NCI-H345 (cell line): ENCODE measurements at regions not wholly inside any gene's neighbourhood (a gene's known extent, or its start where the extent isn't known, plus 50 kb on each side); places are given as distances from the start of the nearest gene placed in this dataset.

Experiments used
- DNase-seq: peaks from one replicate; lab custom pipeline; 2025; lab: John Stamatoyannopoulos, UW

DNA sequence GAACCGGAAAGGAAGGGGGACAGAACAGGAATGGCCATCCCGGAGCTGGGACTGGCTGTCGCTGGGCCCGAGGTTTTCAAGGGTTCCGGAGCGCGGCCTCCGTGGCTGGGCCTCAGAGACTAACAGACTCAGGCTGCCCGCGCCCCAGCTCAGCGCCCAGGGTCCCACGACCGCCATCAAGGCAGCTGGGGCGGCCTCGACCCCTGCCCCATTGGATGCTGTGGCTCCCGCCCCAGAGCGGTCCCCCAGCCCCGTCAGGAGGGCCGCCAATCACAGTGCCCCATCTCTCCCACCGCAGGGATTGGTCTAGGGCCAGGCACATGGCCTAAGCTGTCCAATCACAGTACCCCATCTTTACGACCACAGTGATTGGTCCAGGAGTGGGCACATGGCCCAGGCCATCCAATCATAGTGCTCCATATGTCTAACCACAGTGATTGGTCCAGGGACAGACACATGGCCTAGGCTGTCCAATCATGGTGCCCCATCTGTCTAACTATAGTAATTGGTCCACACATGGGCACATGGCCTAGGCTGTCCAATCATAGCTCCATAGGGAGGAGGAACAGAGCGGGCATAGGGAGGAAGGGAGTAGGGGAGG, 105.3 kb upstream of the NKX1-1 start:
- DNase-seq = no peak

DNA sequence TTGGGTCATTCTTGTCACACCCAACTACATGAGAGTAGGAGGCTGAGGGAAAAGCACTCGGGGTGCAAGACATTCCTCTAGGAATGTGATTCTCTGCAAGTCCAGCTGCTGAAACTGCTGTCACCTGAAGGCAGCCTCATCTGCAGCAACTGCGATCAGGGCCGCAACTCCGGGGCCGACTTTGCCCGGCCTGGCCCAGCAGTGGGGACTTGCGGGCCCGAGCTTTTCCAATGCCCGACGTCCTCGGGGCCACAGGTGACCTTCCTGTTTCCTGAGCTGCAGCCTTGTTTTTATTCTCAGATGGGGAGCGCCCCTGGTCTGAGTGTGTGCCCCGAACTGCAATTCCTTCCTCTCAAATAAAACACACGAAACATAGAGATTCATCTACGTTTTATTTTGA, 104.7 kb upstream of the NKX1-1 start:
- DNase-seq = no peak

DNA sequence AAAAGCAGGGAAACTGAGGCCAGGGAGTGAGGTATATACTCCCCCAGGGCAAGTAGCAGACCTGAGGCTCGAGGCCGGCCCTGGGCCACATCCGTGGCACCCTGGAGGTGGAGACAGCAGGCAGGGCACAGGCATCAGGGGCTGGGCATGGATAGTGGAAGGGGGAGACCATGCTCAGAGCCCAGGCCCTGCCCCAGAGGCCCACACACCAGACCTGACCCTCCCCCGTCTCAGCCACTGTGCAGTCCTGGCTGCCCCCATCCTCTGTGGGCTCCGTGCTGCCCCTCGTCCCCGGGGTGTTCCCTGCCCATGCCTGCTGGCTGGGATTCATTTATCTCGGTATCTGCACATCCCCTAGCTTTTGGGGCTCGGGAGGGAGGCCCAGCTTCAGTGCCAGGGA, 103.1 kb upstream of the NKX1-1 start:
- no peak for DNase-seq

DNA sequence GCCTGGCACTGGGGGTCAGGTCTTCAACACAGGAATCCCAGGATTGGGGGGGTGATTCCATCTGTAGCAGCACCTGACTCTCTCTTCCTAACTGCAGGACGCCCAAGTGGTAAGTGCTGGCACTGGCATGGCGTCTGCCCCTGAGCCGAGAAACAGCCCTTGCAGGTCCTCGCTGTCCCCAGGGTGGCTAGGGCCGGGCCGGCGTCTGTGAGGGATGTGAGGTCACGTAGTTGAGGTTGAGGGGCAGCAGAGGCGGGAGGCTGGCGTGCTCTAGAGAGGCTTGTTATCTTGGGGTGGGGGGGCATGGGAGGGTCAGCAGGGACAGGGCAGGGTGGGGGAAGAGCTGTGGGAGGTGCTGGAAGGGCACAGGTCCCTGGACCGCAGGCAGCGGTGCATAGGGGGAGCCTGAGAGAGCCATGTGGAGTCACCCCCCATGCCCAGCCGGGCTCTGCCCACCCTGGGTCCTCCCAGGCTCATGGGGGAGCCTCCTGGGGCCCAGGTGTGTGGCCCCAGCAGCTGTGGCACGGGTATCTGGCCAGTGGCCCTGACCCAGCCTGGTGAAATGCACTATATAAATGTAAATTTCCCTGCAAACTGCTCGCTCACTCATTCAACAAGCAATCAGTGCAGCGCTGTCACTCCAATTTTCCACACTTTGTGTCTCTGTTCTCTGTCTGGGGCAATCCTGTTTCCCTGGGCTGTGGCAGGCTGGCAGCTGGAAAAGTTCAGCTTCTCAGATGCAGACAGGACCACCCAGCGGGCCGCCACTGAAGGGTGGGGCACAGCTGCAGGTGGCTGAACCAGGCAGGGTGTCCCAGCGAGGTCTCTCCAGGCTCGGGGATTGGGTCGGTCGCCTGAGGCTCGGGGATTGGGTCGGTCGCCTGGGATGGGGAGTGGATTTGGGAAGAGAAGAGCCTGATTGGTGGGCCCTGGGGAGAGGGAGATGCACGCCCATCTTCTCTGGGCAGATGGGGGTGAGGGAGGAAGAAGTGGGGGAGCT, 102.2 kb upstream of the NKX1-1 start:
- DNase-seq = no peak

DNA sequence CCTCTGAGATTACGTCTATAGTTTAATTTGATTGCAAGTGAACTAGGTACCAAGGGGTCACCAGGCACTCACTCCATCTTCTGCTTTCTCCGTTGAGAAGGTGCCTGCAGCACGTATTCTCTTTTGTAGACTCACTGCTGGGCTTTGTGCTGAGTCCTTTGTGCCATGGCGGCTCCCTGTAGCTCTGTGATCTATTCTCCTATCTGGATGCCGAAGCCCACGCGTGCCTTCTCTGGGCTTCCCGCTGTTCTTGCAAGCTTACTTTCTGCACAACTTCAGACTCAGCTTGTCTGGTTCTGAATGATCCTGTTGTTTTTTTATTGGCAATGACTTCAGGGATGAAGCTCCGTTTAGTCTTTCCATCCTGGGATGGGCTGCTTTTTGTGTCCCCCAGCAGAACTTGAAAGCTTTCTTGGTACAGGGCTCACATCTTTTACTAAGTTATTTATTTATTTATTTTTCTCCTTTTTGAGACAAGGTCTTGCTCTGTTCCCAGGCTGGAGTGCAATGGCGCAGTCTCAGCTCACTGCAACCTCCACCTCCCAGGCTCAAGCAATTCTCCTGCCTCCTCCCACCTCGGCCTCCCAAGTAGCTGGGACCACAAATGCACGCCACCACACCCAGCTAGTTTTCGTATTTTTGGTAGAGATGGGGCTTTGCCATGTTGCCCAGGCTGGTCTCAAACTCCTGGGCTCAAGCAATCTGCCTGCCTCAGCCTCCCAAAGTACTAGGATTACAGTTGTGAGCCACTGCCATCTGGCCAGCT, 100.9 kb upstream of the NKX1-1 start:
- DNase-seq = no peak

DNA sequence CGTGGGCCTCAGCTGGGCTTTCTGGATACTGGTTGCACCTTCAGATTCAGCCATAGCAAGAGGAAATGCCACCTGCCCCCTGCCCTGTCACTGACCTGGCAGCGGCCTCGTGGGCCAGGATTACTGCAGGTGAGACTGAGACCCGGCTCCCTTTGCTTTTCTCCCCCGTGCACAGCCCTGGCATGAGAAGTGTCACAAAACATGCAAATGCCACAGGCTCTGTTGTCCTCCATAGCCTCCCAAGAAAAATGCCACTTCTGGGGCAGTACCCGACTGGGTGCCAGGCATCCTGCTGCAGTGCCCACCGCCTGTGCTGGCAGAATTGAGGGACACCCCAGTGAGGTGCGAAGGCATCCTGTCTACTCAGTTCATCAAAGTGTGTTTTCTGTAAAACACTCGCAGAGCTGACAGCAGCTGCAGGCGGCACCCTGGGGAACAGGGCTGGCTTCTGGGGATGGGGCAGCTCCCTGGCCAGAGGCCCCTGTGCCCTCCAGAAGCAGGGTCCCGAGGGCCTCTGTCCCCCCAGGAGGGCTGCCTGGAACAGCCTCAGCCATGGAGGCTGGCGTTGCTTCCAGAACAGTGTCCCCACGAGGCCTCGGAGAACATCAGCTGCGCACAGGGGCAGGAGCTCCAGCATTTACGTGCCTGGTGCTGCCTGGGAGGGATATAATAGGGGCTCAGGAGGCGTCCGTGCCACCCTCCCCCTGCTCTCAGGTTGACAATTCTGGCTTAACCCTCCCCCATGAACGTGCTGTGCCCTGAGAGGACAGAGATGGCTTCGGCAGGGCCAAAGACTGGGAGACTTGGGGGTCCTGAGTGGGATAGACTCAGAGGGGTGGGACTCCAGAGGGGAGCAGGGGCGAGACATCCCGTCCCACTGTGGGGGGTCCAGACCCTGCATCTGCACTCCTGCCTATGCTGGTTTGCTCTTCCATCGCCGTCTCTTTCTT, 99.5 kb upstream of the NKX1-1 start:
- DNase-seq = no peak

DNA sequence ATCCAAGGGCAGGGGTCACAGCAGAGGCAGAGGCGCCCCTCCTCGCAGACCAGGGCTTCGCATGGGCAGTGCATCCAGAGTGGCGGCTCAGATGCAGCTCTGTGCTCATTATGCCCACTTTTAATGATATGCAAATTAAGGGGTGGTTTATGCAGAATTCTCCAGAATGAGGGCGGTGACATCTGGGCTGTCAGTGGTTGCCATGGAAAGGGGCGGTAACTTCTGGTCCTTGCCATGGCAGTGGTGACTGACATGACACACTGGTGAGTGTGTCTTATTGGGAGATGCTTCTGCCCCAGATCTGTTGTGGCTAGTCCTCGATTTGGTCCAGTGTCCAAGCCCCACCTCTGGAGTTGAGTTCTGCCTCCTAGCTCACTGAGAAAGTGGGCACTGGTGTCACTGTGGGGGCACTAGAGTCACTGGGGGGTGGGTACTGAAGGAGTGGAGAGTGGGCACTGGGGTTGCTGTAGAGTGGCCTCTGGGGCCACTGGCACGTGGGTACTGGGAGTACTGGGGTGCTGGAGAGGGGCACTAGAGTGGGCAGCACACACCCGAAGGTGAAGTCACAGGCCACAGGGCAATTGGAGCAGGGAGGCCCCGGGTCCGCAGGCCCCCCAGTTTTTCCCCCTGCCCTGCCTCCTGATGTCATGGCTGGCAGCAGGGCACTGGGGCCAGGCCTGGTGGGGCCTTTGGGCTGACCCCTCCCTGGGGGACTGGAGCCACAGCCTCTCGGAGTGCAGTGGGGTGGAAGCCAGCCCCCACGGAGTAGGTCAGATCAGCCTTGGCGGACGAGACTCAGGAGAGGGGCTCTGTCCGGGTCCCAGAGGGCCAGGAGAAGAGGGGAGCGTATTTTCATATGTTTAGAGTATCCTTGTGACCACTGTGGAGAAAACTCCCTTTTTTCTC, 98.6 kb upstream of the NKX1-1 start:
- DNase-seq = no peak

DNA sequence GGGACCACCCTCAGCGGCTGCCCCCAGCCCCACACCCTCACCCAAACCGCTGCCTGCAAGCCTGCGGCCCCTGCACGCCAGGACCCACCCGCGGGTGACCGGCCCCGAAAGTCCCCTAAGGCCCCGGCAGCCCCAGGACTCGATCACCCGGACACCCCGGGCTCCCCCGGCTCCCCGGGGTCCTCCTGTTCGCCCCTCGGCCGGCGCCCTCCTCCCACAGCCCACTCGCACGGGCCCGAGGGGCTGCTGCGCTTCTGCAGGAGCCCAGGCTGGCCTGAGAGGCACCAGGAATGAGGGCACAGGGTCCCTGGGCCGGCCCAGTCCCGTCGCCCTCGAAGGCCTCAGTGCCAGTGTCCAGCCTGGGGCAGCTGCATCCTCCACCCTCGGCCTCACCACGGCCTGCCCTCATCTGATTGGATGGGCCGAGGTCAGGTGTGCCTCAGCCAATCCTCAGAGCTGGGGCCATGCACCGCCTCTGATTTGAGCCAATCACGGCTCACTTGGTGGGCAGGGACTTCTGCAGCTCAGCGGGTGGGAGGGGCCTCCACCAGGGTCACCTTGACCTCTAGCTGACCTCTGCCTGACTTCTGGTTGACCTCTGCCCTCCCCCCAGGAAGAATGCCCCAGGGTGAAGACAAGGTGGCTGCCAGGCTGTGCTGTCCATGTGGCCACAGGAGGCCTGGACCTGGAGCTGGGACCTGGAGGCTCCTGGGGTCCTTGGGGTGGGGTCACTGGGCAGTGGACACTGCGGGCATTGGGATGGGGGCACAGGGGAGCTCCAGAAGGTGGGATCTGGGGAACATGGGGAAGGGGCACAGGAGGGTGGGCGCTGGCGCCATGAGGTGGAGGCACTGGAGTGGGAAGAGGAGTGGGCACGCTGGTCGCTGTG, 97.6 kb upstream of the NKX1-1 start:
- DNase-seq = no peak

DNA sequence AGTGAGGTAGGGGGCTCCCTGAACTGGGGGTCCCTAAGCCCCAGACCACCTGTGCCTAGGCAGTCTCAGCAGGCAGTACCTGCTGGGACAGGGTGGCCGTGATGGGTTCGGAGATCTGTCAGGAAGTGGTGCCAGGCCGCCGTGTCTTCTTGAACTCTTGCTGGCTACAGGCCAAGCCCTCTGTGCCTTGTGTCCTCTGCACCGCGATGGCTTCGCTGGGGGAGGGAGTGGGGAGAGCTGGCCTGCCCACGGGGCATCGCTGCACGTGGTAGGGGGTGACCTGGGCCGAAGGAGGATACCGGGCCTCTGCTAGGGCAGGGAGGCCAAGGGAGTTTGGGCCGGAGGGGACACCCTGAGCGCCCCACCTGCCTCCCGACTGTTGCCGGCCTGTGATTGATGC, 96.7 kb upstream of the NKX1-1 start:
- DNase-seq = no peak

DNA sequence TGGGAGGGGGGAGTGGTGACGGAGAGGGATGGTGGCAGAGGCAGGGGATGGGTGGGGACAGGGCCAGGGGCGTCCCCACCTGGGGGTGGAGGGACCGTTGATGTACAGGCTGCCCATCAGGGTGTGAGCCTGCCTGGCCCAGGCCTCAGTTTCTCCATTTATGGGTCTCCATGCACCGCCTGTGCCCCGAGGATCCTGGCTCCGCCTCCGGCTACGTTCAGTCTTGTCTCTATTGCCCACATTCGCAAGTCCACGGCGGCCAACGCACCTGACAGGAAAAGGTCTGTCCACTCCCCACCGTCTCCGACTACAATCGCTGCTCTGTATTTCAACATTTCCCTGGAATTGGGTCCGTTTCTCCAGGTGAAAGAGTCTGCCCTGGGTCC, 96.3 kb upstream of the NKX1-1 start:
- DNase-seq = no peak

DNA sequence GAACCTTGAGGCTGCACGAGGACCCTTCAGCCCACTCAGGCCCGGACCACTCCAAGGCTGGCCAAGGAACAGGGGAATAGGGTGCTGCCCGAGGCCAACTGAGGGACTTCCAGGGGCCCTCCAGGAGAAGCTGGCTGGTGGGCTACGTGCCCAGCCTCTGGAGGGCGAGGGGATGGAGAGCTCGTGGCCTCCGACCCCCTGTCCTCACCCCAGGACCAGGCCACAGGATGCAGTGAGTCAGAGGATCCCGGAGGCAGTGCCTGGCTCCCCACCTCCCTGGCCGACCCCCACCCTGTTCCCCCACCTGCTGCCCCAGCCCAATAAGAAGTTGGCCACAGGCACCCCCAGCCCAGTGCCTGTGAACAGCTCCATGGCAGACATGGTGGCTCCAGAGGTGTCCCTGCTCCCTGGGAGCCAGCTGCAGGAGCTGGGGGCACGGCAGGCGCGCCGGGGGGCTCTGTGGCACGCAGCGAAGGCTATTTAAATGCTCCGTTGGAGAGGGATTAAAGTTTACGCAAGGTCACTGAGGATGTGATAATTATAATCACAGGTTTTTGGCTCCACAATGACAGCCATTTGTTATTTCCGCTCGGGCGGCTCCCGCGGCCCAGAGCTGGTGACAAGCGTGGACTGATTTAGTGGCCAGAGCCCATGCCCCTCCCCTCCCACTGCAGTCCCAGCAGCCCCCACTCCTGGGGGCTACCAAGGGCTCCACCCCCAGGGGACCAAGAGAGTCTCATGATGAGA, 95.7 kb upstream of the NKX1-1 start:
- DNase-seq = no peak

DNA sequence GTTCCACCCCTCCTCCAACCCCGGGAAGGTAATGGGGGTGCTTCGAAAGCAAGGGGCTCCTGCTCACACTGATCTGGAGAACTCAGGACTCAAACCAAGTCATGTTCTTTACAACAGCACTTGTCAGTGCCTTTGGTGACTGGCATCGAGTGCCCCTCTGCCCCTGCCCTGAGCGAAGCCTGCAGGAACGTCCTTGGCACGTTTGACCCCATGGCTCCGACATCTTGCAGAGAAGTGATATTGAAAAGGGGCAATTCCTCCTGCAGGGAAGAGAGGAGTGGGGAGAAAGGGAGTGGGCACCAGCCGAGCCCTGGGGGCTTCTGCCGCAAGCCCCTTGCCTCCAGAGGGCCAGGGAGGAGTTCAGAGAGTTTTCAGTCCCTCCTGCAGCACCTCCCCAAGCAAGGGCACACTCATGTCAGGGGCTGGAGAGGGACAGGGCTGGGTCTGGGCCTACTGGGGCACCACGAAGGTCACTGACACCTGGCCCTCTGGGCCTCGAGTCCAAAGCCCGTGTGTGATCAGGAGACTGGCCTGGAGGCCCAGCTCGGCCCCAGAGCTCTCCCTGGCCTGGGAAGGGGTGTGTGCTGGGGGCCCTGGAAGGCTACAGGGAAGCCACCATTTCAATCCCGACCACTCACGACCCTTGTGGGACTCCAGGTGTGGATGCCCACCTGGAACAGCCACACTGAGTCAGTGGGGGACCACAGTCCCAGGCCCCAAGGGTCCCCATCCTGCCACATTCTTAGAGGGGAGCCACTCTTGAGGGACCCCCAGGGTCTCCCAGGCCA, 94.9 kb upstream of the NKX1-1 start:
- no peak for DNase-seq

DNA sequence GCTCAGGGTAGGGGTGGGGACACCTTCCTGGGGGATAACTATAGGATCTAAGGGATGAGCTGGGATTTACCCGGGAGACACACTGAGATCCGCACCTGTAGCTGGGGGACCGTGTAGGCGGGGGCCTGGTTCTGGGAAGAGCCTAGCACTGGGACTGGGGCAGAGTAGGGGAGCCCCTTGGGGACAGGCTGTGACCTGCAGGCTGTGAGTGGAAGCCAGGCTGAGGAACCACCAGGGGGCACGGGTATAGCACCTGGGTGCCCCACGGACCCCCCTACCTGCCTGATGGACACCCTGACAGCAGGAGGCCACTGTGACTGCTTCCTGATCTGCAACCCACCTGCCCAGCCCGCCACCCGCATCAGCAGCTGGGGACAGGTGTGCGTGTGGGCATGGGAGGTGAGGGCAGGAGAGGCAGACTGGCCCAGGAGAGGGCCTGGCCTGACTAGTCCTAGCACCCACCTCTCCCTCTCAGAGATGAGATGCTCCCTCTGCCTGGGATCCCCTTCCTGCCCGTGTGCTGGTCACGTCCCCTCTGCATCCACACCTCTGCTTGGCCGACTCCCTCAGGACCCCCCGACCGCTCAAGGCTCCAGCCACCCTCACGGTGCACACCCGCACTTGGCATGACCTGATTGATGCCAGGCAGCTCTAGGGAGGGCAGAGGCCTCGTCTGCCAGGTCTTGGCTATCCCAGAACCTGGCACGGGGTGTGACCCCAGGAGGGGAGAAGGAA, 94.2 kb upstream of the NKX1-1 start:
- no peak for DNase-seq

DNA sequence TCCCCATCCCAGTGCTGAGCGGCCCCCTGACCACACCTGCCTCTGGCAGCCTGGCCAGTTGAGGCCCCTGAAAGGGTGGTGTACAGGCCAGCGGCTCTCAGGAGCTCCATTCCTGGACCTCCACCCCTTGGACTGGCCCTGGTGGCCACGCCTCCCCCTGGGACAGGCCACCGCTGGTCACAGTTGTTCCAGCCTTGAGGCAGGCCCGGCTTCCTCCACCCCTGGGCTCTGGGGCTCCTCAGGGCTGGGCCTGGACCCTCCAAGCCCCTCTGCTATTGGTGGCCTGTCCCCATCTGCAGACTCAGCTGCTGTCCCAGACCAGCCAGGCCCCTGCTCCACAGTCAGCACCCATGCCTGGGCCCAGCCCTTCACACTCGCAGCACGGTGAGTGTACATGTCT, 93.2 kb upstream of the NKX1-1 start:
- DNase-seq = no peak

DNA sequence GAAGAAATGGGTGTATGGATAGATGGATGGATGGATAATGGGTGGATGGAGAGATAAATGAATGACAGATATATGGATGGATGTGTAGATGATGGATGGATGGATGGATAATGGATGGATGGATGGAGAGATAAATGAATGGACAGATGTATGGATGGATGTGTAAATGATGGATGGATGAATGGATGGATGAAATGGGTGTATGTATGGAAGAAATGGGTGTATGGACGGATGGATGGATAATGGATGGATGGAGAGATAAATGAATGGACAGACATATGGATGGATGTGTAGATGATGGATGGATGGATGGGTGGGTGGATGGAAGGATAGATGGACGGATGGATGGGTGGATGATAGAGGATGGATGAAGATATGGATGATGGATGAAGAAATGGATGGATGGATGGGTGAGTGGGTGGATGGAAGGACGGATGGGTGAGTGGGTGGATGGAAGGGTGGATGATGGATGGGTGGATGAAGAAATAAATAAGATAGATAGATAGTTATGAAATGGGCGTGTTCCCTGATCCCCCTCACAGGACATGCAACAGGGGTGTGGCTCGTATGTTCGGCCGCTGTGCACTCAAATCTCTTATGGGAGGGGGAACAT, 91.1 kb upstream of the NKX1-1 start:
- DNase-seq = no peak

DNA sequence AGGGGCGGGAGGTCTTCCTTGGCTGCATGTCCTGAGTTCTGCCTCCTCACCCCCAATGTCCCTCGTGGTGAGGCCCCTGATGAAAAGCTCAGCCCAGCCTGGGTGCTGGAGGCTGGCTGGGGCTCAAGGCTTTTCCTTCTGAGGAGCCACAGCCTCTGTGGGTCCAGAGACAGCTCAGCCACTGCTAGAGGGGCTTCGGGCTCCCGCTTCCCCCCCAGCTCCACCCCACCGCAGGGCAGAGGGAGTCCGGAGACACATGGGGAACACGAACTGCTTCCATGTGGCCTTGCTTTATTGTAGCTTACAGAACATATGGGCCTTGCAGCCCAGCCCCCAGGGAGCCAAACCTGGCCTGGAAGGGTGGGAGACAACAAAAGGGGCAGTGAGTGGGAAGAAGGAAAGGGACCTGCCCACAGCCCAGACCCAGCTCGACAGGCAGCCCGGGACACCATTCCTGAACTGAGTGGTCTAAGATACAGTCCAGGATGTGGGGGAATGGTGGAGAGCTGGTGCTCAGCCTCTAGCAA, 89.9 kb upstream of the NKX1-1 start:
- DNase-seq = no peak
